ENCODE measurements at regions not wholly inside any gene's neighbourhood (a gene's known extent, or its start where the extent isn't known, plus 50 kb on each side); places are given as distances from the start of the nearest gene placed in this dataset.

DNA sequence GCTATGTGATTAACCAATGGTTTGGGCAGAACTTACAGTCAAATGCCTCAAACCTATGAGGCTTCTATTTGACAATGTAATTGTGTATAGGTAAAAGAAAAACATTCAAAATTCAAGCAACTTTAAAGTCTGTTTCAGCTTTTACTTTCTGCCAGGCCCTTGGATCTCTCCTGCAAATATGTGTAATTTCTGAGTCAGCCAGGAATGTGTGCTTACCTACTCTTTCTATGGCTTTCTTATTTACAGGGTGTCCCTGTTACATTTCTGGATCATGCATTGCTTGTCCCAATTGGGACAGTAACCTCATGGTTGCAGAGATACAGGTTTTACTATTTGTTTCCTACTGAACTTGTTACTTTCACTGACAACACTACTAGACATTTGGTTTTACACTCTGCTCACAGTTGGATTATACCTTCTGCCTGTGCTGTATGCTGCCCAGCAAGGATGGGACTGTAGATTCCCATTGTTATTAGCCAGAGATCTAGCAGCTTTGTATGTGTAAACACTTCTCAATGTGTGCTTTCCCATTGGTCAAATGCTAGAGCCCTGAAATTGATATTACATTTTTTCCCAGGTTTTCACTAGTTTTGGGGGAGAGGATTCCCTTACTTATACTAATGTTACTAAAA, 355.3 kb downstream of the ARL4A start:
- H3K9me3 ChIP-seq (ENCODE audit: control insufficient read depth in 1 of 2, insufficient read depth in 1 of 2, low read depth in 1 of 2, low read length in 2 of 2): no peaks in the 10 kb centered on the region
- intact Hi-C loops (cut with micrococcal nuclease): loop anchor here (2.0 to 5.0 kb wide), 3 partner anchors 75 to 356 kb away; partner anchors contain the start of gene ARL4A
- no peaks in the 10 kb centered on the region for H4K20me1 ChIP-seq (ENCODE audit: insufficient read depth)
- peak; percentile 56 for DNase-seq (ENCODE audit: low read depth, low spot score)
- CTCF ChIA-PET: no interaction called here
- peak; percentile 54 for ATAC-seq
- peak overlapping the region in 1 of 2 experiments; percentile 51; a peak in 2 of 4 replicates for H3K4me3 ChIP-seq (replicated peaks in 1 of 2; ENCODE audit: low read depth in 1 of 2, low read length in 2 of 2)
- no peaks in the 10 kb centered on the region for H3K27me3 ChIP-seq (ENCODE audit: insufficient read depth, low read length)
- H3K4me1 ChIP-seq (ENCODE audit: control insufficient read depth in 1 of 2, insufficient read depth in 2 of 2, low read length in 2 of 2): peaks cover 28 to 66% of the 10 kb centered on the region in 2 experiments
- RAD21 ChIA-PET (ENCODE audit: low non-redundant PET in 1 of 2, low total read pairs in 2 of 2, uncharacterized antibody in 2 of 2, unreplicated experiment in 2 of 2): no interaction called here
- BruUV-seq (replicated peaks): no TSS peak
- peak overlapping the region; percentile 64 for H3K9ac ChIP-seq (ENCODE audit: low read length)
- H3K79me2 ChIP-seq (ENCODE audit: insufficient read depth, low read length): no peaks in the 10 kb centered on the region
- POLR2A ChIA-PET: interaction anchor here (2.0 to 2.4 kb wide), 2 partner anchors 11 to 355 kb away, joined by 8 to 9 read pairs; partner anchors contain the start of gene ARL4A
- peak overlapping the region; percentile 68; the same call in 1 of the 2 replicates for H3K27ac ChIP-seq (ENCODE audit: low read depth, low read length)
- H2AFZ ChIP-seq (ENCODE audit: low read depth, low read length, poor library complexity, severe bottlenecking): peak overlapping the region; percentile 96
- no peaks in the 10 kb centered on the region for H3K36me3 ChIP-seq (ENCODE audit: control insufficient read depth in 1 of 2, insufficient read depth in 2 of 2, low read length in 2 of 2)
- H3K4me2 ChIP-seq (ENCODE audit: low read length): peak overlapping the region; percentile 80
- H3K9me2 ChIP-seq (ENCODE audit: insufficient read depth): no peaks in the 10 kb centered on the region
- TF ChIP-seq EZH2phosphoT487 (IDR thresholded peaks at IDR 0.05; ENCODE audit: borderline replicate concordance) (no peak), SP1 (IDR thresholded peaks at IDR 0.05; ENCODE audit: low read depth) (peak; percentile 56), JUND (IDR thresholded peaks at IDR 0.05) (peak; percentile 58), POLR2AphosphoS5 (IDR thresholded peaks at IDR 0.05; ENCODE audit: low read depth, low read length) (peak; percentile 50; the same call in 1 of the 2 replicates), SIN3A (IDR thresholded peaks at IDR 0.05; ENCODE audit: low read depth) (no peak), CBX3 (IDR thresholded peaks at IDR 0.05; ENCODE audit: low read depth) (no peak), YY1 (IDR thresholded peaks at IDR 0.05; ENCODE audit: extremely low read depth, insufficient replicate concordance, low read depth, low read length) (no peak), SRF (IDR thresholded peaks at IDR 0.05; ENCODE audit: low read depth) (no peak), CEBPB (IDR thresholded peaks at IDR 0.05; ENCODE audit: low read depth) (peak; percentile 57; the same call in 1 of the 2 replicates), FOSL1 (IDR thresholded peaks at IDR 0.05; ENCODE audit: low read depth) (peak; percentile 69), EZH2 (IDR thresholded peaks at IDR 0.05) (no peak), ZNF274 (IDR thresholded peaks at IDR 0.05; ENCODE audit: low read depth, low read length) (no peak), TCF7L2 (IDR thresholded peaks at IDR 0.05; ENCODE audit: borderline replicate concordance, extremely low read depth, insufficient read depth, insufficient read length) (no peak), ELF1 (IDR thresholded peaks at IDR 0.05; ENCODE audit: borderline replicate concordance, low read depth) (no peak)
- TF ChIP-seq, protein P1, sequence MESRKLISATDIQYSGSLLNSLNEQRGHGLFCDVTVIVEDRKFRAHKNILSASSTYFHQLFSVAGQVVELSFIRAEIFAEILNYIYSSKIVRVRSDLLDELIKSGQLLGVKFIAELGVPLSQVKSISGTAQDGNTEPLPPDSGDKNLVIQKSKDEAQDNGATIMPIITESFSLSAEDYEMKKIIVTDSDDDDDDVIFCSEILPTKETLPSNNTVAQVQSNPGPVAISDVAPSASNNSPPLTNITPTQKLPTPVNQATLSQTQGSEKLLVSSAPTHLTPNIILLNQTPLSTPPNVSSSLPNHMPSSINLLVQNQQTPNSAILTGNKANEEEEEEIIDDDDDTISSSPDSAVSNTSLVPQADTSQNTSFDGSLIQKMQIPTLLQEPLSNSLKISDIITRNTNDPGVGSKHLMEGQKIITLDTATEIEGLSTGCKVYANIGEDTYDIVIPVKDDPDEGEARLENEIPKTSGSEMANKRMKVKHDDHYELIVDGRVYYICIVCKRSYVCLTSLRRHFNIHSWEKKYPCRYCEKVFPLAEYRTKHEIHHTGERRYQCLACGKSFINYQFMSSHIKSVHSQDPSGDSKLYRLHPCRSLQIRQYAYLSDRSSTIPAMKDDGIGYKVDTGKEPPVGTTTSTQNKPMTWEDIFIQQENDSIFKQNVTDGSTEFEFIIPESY (IDR thresholded peaks at IDR 0.05; ENCODE audit: extremely low read depth, insufficient replicate concordance, low read length): no peak
- TF ChIP-seq, protein P2, sequence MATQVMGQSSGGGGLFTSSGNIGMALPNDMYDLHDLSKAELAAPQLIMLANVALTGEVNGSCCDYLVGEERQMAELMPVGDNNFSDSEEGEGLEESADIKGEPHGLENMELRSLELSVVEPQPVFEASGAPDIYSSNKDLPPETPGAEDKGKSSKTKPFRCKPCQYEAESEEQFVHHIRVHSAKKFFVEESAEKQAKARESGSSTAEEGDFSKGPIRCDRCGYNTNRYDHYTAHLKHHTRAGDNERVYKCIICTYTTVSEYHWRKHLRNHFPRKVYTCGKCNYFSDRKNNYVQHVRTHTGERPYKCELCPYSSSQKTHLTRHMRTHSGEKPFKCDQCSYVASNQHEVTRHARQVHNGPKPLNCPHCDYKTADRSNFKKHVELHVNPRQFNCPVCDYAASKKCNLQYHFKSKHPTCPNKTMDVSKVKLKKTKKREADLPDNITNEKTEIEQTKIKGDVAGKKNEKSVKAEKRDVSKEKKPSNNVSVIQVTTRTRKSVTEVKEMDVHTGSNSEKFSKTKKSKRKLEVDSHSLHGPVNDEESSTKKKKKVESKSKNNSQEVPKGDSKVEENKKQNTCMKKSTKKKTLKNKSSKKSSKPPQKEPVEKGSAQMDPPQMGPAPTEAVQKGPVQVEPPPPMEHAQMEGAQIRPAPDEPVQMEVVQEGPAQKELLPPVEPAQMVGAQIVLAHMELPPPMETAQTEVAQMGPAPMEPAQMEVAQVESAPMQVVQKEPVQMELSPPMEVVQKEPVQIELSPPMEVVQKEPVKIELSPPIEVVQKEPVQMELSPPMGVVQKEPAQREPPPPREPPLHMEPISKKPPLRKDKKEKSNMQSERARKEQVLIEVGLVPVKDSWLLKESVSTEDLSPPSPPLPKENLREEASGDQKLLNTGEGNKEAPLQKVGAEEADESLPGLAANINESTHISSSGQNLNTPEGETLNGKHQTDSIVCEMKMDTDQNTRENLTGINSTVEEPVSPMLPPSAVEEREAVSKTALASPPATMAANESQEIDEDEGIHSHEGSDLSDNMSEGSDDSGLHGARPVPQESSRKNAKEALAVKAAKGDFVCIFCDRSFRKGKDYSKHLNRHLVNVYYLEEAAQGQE (IDR thresholded peaks at IDR 0.05; ENCODE audit: low read depth): no peak
- TF ChIP-seq, protein P3, sequence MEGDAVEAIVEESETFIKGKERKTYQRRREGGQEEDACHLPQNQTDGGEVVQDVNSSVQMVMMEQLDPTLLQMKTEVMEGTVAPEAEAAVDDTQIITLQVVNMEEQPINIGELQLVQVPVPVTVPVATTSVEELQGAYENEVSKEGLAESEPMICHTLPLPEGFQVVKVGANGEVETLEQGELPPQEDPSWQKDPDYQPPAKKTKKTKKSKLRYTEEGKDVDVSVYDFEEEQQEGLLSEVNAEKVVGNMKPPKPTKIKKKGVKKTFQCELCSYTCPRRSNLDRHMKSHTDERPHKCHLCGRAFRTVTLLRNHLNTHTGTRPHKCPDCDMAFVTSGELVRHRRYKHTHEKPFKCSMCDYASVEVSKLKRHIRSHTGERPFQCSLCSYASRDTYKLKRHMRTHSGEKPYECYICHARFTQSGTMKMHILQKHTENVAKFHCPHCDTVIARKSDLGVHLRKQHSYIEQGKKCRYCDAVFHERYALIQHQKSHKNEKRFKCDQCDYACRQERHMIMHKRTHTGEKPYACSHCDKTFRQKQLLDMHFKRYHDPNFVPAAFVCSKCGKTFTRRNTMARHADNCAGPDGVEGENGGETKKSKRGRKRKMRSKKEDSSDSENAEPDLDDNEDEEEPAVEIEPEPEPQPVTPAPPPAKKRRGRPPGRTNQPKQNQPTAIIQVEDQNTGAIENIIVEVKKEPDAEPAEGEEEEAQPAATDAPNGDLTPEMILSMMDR (IDR thresholded peaks at IDR 0.05 in 2 of 3, conservative IDR thresholded peaks at IDR 0.05 in 1 of 3; ENCODE audit: borderline replicate concordance in 1 of 3, insufficient read depth in 1 of 3, low read depth in 2 of 3, low read length in 2 of 3): no peak
- TF ChIP-seq, protein P4, sequence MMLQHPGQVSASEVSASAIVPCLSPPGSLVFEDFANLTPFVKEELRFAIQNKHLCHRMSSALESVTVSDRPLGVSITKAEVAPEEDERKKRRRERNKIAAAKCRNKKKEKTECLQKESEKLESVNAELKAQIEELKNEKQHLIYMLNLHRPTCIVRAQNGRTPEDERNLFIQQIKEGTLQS (IDR thresholded peaks at IDR 0.05): no peak
- TF ChIP-seq, protein P5, sequence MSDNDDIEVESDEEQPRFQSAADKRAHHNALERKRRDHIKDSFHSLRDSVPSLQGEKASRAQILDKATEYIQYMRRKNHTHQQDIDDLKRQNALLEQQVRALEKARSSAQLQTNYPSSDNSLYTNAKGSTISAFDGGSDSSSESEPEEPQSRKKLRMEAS (IDR thresholded peaks at IDR 0.05): no peak; the same call in 1 of the 2 replicates

Data from HCT116 (cell line).